HG03280 (cell line): ENCODE measurements at regions not wholly inside any gene's neighbourhood (a gene's known extent, or its start where the extent isn't known, plus 50 kb on each side); places are given as distances from the start of the nearest gene placed in this dataset.
A peak's percentile ranks its signal among the peaks of the same experiment; 100 is the strongest.
"Not testable (repeated sequence)": the region's sequence is repeated elsewhere in the genome, so short reads cannot be mapped to it uniquely, and the experiment has no call there.

Source experiments
- ATAC-seq: cut with Tn5 transposase; IDR thresholded peaks from one replicate; pipeline ENCODE4 v1.9.1; 2021; ENCODE audit warnings: mild to moderate bottlenecking, moderate library complexity; ENCODE audit not compliant: unreplicated experiment

- ATAC-seq, result no peak
These were observed 50.8 kb upstream of the ECHDC3 start for GRCh38 chr10:11691319-11691755.

GRCh38 chr10:11689945-11690736 lies 52.0 kb upstream of the ECHDC3 start:
- ATAC-seq, result no peak

- not testable (repeated sequence) for ATAC-seq
These were observed 53.8 kb upstream of the ECHDC3 start for GRCh38 chr10:11688448-11688795.

- no peak for ATAC-seq
These were observed 54.3 kb upstream of the ECHDC3 start for GRCh38 chr10:11687779-11688447.

- no peak for ATAC-seq
These were observed 54.8 kb upstream of the ECHDC3 start for GRCh38 chr10:11687357-11687771.

GRCh38 chr10:11685787-11686218 lies 56.4 kb upstream of the ECHDC3 start:
- no peak for ATAC-seq

GRCh38 chr10:11684717-11685645 lies 57.2 kb upstream of the ECHDC3 start:
- ATAC-seq, result peak; percentile 69

- peak; percentile 11 for ATAC-seq
These were observed 57.9 kb upstream of the ECHDC3 start for GRCh38 chr10:11684341-11684716.

- no peak for ATAC-seq
These were observed 58.5 kb upstream of the ECHDC3 start for GRCh38 chr10:11683529-11684320.

GRCh38 chr10:11682851-11683250 lies 59.3 kb upstream of the ECHDC3 start:
- no peak for ATAC-seq

- ATAC-seq, result no peak
These were observed 59.9 kb upstream of the ECHDC3 start for GRCh38 chr10:11682267-11682683.

- no peak for ATAC-seq
These were observed 61.7 kb upstream of the ECHDC3 start for GRCh38 chr10:11680496-11680895.

- ATAC-seq, result no peak
These were observed 62.2 kb upstream of the ECHDC3 start for GRCh38 chr10:11679946-11680345.

GRCh38 chr10:11678074-11678793 lies 63.9 kb upstream of the ECHDC3 start:
- ATAC-seq, result peak; percentile 92

GRCh38 chr10:11677480-11677879 lies 64.7 kb upstream of the ECHDC3 start:
- ATAC-seq, result peak; percentile 17

GRCh38 chr10:11673346-11674280 lies 62.2 kb upstream of the USP6NL start:
- ATAC-seq, result no peak

GRCh38 chr10:11672836-11673235 lies 61.4 kb upstream of the USP6NL start:
- no peak for ATAC-seq

- no peak for ATAC-seq
These were observed 58.9 kb upstream of the USP6NL start for GRCh38 chr10:11670381-11670780.
